GM12873 (cell line): ENCODE measurements at regions not wholly inside any gene's neighbourhood (a gene's known extent, or its start where the extent isn't known, plus 50 kb on each side); places are given as distances from the start of the nearest gene placed in this dataset.

Source experiments
- TF ChIP-seq, protein P1 (sequence below): IDR thresholded peaks from 2 replicates; pipeline ENCODE4 v1.5.1; 2012; ENCODE audit warnings: low read depth, mild to moderate bottlenecking, moderate library complexity, low read length, control low read depth; ENCODE audit not compliant: insufficient read depth; ENCODE audit errors: missing control alignments

DNA sequence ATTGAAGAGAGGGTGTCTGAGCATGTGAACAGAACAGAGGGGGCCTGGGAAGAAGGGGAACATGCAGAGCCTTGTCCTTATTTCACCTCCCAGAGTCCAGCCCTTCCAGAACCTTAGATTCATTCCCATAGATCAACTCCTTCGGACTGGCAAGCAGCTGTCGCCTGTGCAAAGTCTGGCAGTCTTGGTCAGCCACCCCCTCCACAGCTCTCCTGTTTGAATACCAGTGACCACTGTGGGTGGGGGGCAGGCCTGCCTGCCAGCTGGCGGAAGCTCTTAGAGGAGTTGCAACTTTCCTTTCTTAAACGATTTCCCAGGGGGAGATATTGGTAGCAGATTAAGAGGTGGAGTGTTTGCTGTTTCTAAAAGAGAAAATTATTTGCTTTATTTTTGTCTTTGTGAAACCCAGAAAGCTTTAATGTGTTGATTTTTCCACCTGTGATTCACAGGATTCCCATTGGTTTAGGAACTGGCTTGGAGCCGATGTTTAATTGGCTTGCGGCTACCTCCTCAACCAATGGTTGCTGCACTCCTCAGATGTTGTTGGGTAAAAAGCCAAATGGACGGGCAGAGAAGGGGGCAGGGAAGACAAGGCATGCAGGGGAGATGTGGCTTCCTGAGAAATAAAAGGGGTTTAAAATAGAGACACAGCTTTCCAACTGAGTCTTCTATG lies 62.2 kb upstream of the PRPS1 start:
- TF ChIP-seq, protein P1, sequence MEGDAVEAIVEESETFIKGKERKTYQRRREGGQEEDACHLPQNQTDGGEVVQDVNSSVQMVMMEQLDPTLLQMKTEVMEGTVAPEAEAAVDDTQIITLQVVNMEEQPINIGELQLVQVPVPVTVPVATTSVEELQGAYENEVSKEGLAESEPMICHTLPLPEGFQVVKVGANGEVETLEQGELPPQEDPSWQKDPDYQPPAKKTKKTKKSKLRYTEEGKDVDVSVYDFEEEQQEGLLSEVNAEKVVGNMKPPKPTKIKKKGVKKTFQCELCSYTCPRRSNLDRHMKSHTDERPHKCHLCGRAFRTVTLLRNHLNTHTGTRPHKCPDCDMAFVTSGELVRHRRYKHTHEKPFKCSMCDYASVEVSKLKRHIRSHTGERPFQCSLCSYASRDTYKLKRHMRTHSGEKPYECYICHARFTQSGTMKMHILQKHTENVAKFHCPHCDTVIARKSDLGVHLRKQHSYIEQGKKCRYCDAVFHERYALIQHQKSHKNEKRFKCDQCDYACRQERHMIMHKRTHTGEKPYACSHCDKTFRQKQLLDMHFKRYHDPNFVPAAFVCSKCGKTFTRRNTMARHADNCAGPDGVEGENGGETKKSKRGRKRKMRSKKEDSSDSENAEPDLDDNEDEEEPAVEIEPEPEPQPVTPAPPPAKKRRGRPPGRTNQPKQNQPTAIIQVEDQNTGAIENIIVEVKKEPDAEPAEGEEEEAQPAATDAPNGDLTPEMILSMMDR = no peak

DNA sequence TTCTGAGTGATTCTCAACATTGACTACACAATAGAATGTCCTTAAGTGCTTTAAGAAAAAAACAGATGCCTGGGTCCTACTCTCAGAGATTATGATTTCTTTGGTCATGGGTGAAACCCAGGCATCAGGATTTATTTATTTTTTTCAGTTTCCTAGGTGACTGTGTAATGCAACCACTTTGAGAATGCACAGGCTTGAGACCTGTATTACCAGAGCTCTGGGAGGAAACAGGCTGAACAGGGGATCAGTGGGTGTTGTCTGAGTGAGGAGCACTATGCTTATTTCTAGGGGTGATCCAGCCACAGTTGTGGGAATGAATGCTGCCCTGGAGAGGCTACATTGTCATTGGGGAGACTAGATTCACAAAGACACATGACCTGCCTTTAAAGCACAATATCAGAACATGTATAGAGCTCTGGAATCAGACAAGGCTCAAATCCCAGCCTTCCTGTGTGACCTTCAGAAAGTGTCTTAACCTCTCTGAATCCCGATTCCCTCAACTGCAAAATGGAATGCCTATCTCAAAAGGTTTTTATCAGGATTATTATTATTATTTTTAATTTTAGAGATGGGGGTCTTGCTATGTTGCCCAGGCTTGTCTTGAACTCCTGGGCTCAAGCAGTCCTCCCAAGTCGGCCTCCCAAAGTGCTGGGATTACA lies 61.6 kb upstream of the PRPS1 start:
- TF ChIP-seq, protein P1 = no peak

DNA sequence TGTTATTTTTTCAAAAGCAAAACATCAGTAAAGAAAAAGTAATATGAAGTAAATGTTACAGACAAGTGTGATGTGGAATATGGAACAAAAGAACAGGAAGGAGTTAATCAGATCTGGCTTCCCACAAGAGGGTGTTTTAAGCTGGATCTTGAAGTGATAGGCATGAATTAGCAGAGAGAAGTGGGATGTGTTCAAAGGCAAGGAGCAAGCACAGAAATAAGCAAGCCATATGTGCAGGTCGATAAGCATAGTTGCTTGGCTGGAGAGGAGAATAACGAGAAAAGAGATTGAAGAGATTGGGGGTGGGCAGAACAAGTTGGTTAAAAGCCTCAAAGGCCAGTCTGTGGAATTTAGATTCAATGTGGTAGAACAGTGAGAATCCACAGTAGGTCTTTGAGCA lies 60.9 kb upstream of the PRPS1 start:
- TF ChIP-seq, protein P1 = no peak

DNA sequence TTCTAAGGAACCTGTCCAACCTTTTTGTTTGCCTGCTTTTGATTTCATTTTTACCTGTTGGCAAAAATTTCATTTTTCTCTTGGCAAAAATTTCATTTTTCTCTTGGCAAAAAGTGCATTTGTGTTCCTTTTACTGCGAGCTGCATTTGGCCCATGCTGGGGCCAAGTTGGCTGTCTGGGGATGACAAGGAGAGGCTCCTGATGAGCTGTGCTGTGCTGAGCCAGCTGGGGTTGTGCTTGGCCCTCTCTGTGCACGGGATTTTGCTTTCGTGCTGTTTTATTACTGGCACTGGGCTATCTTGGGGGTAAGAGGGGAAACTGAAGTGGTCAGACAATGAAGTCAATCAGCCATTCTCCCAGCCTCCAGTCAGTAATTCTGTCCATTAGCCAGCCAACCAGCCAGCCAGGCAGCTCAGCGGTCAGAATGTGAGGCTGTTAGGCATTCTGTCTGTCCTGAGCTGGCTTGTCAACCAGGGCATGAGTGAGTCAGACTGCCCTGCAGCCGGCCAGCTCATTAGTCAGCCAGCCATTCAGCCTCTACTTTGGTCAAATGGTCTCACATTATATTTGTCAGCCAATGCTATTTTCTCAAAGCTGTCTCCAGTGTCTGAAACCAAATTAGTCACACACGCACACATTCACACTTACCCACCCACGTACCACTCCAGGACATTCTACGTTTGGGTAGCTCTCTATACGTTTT lies 56.9 kb upstream of the PRPS1 start:
- TF ChIP-seq, protein P1 = no peak

DNA sequence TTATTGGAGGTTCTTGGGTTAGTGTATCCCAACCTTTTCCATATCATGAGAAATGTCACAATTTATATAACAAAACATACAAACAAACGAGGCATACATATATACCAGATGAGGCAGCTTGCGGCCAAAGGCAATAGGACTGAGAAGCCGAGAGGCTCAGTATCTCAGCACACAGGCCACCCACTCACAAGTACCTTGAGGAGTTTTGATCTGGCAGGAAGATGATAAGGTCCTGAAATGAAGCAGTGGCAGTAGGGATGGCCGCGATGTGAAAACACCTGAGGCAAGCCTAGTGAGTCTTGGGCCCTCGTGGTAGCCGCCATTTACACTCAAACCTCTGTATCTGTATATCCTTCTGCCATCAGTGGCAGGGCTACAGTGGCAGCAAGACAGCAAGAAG lies 55.3 kb upstream of the PRPS1 start:
- TF ChIP-seq, protein P1 = no peak

DNA sequence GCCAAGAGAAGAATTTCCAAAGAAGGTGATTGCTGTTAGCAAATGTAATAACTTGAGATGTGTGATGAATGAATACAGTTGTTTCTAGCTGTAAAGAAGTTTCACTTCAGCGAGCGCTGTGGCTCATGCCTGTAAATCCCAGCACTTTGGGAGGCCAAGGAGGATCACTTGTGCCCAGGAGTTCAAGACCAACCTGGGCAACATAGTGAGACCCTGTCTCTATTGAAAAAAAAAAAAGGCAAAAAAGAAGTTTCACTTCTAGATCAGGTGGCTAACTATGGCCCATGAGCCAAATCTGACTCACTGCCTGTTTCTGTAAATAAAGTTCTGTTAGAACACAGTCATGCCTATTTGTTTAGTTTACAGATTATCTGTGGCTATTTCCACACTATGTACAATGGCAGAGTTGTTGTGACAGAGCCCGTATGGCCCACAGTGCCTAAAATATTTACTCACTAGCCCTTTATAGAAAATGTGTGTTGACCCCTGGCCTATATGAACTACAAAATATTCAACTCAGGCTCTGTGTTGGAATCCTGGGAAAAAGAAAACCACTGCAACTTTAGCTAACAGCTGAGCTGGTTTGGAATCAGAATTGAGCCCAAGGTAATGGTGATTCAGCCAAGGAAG lies 54.1 kb upstream of the PRPS1 start:
- TF ChIP-seq, protein P1 = no peak

DNA sequence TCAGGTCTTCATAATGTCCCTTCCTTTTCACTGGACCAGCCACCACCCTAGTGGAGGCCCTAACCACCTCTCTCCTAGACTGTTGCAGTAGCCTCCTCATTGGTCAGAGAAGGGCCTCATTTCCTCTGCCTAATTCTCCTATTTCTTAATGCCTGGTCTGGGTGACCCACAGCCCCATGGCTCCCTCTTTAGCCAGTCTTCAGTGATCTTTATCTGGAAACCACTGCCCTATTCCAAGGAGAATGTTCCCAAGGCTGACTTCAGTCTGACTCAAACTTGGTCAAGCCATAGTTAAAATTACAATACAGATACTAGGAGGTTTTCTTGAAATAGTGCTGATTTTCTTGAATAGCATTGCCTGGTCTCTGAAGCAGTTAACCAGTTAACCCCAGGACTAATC lies 53.6 kb upstream of the PRPS1 start:
- TF ChIP-seq, protein P1 = no peak
